HepG2 (cell line): ENCODE measurements at regions not wholly inside any gene's neighbourhood (a gene's known extent, or its start where the extent isn't known, plus 50 kb on each side); places are given as distances from the start of the nearest gene placed in this dataset.

Experiments
- ATAC-seq: fragments of 200-7000 bp; cut with Tn5 transposase; 3 replicates; pipeline ENCODE4 v1.9.1; 2020; ENCODE audit warnings: mild to moderate bottlenecking, moderate library complexity
- BruUV-seq: library from RNA; stranded (reverse); fragments of 400-500 nt; replicated peaks from 2 replicates; lab custom pipeline; 2021; lab: Mats Ljungman, UMichigan
- CTCF ChIA-PET: fragments of 300-600 bp; formaldehyde crosslinking; extraction: SDS; loops from one replicate; lab custom pipeline; 2021; ENCODE audit warnings: low total read pairs, inconsistent platforms, low intra/inter-chr PET ratio; lab: Yijun Ruan, JAX
- POLR2A ChIA-PET: fragments of 350-600 bp; sonication (Branson Sonifier 250); formaldehyde crosslinking; loops from one replicate; lab custom pipeline; 2020; ENCODE audit warnings: antibody characterized with exemption, inconsistent platforms; lab: Yijun Ruan, JAX
- DNase-seq: peaks from one replicate; pipeline ENCODE4 v3.0.0-alpha.2; 2015; ENCODE audit warnings: low spot score
- FAIRE-seq: peaks from 3 replicates; lab custom pipeline; 2011; peaks lifted over from hg19 to GRCh38; lab: Jason Lieb, UNC
- H2AFZ ChIP-seq: one replicate; pipeline ENCODE4 v1.6.1; 2011; ENCODE audit warnings: low read length, inconsistent platforms
- H3K27ac ChIP-seq: fragments of 300-600 bp; 3 replicates; pipeline ENCODE4 v1.8.0; 2011; ENCODE audit warnings: mixed run types, mild to moderate bottlenecking, mixed read lengths, low read length, inconsistent platforms; ENCODE audit not compliant: insufficient read depth; ENCODE audit errors: extremely low read length
- H3K27me3 ChIP-seq, 2 experiments: fragments of 200-600 bp in 1 of 2; 2 replicates in 1 of 2; 3 replicates in 1 of 2; pipeline versions ENCODE4 v1.6.0 to v1.8.0; 2011; ENCODE audit warnings: low read length in 2 of 2, mild to moderate bottlenecking in 2 of 2, moderate library complexity in 2 of 2, inconsistent platforms in 1 of 2; ENCODE audit not compliant: insufficient read depth in 2 of 2, control insufficient read depth in 1 of 2
- H3K36me3 ChIP-seq, 2 experiments: fragments of 200-600 bp in 1 of 2; replicated peaks in 1 of 2; 2 replicates in 1 of 2; 3 replicates in 1 of 2; pipeline versions ENCODE4 v1.5.1 to v1.8.0; 2011; ENCODE audit warnings: low read length in 2 of 2, inconsistent platforms in 1 of 2; ENCODE audit not compliant: insufficient read depth in 2 of 2, control insufficient read depth in 1 of 2
- H3K4me1 ChIP-seq: 2 replicates; pipeline ENCODE4 v1.5.1; 2012; ENCODE audit warnings: low read length, inconsistent platforms; ENCODE audit not compliant: insufficient read depth
- H3K4me2 ChIP-seq: 2 replicates; pipeline ENCODE4 v1.6.0; 2011; ENCODE audit warnings: low read depth, low read length, inconsistent platforms
- H3K4me3 ChIP-seq, 3 experiments: fragments of 200-600 bp in 1 of 3; sonication (generic), shearing (Covaris generic) in 1 of 3; replicated peaks in 1 of 3; 2 replicates each; pipeline ENCODE4 v1.5.1; 2011 to 2016; ENCODE audit warnings: low read length in 3 of 3, inconsistent platforms in 2 of 3, low read depth in 2 of 3, mild to moderate bottlenecking in 2 of 3, control low read depth in 1 of 3, mixed read lengths in 1 of 3; ENCODE audit not compliant: insufficient read depth in 1 of 3
- H3K79me2 ChIP-seq: one replicate; pipeline ENCODE4 v1.6.1; 2011; ENCODE audit warnings: low read length, inconsistent platforms; ENCODE audit not compliant: insufficient read depth
- H3K9ac ChIP-seq: 2 replicates; pipeline ENCODE4 v1.6.0; 2011; ENCODE audit warnings: mild to moderate bottlenecking, low read depth, low read length, inconsistent platforms; ENCODE audit not compliant: insufficient read depth
- H3K9me3 ChIP-seq: 2 replicates; pipeline ENCODE4 v1.5.1; 2012; ENCODE audit warnings: mild to moderate bottlenecking, low read length
- H4K20me1 ChIP-seq: 2 replicates; pipeline ENCODE4 v1.6.0; 2011; ENCODE audit warnings: inconsistent platforms, mild to moderate bottlenecking, low read length, moderate library complexity; ENCODE audit not compliant: insufficient read depth
- ARID2 ChIP-seq: sonication (generic); formaldehyde crosslinking; IDR thresholded peaks from 2 replicates; pipeline ENCODE4 v1.8.1; 2022; ENCODE audit warnings: mild to moderate bottlenecking, missing genetic modification reagents, borderline replicate concordance
- CERS6 ChIP-seq: sonication (generic); formaldehyde crosslinking; IDR thresholded peaks from 2 replicates; pipeline ENCODE4 v1.5.0; 2020; ENCODE audit warnings: missing genetic modification reagents
- DBP ChIP-seq: sonication (generic); formaldehyde crosslinking; IDR thresholded peaks from 2 replicates; pipeline ENCODE4 v1.4.0; 2020; ENCODE audit warnings: missing genetic modification reagents; ENCODE audit errors: not compliant biosample characterization
- KMT2A ChIP-seq: sonication (generic); formaldehyde crosslinking; IDR thresholded peaks from 2 replicates; pipeline ENCODE4 v1.4.0; 2020; ENCODE audit warnings: missing genetic modification reagents
- MBNL3 ChIP-seq: fragments of 250-450 bp; sonication (Bioruptor Pico); conservative IDR thresholded peaks from 2 replicates; pipeline ENCODE4 v1.8.0; 2022; ENCODE audit warnings: mild to moderate bottlenecking, inconsistent platforms
- MZF1 ChIP-seq: sonication (generic); formaldehyde crosslinking; IDR thresholded peaks from 2 replicates; pipeline ENCODE4 v1.8.1; 2023; ENCODE audit warnings: mild to moderate bottlenecking, missing genetic modification reagents, borderline replicate concordance
- RCOR2 ChIP-seq: IDR thresholded peaks from 2 replicates; pipeline ENCODE4 v1.6.1; 2016; ENCODE audit warnings: missing biosample characterization, missing genetic modification reagents
- SIX4 ChIP-seq: sonication (generic); formaldehyde crosslinking; IDR thresholded peaks from 2 replicates; pipeline ENCODE4 v1.4.0; 2020; ENCODE audit warnings: missing genetic modification reagents
- SP5 ChIP-seq: IDR thresholded peaks from 2 replicates; pipeline ENCODE4 v1.6.1; 2016; ENCODE audit warnings: low read depth, borderline replicate concordance
- TCF7L2 ChIP-seq: IDR thresholded peaks from 2 replicates; pipeline ENCODE4 v1.6.1; 2011; ENCODE audit warnings: mild to moderate bottlenecking, low read depth, low read length, moderate library complexity
- ZNF18 ChIP-seq: sonication (generic); formaldehyde crosslinking; IDR thresholded peaks from 2 replicates; pipeline ENCODE4 v1.8.0; 2022; ENCODE audit warnings: mild to moderate bottlenecking, missing genetic modification reagents; ENCODE audit not compliant: insufficient replicate concordance
- ZNF24 ChIP-seq: fragments of 450-650 bp; IDR thresholded peaks from 2 replicates; pipeline ENCODE4 v1.6.1; 2017; ENCODE audit warnings: antibody characterized with exemption, mild to moderate bottlenecking
- ZNF3 ChIP-seq: IDR thresholded peaks from 2 replicates; pipeline ENCODE4 v1.7.0; 2017; ENCODE audit warnings: inconsistent platforms
- ZNF615 ChIP-seq: sonication (generic); formaldehyde crosslinking; IDR thresholded peaks from 2 replicates; pipeline ENCODE4 v1.5.0; 2020; ENCODE audit warnings: mild to moderate bottlenecking, missing genetic modification reagents, borderline replicate concordance
- ZNF878 ChIP-seq: sonication (generic); formaldehyde crosslinking; IDR thresholded peaks from 2 replicates; pipeline ENCODE4 v1.8.1; 2023; ENCODE audit warnings: mild to moderate bottlenecking, missing genetic modification reagents, moderate library complexity
- WGBS: methylation state at CpG from one replicate; pipeline ENCODE4 v1.1.6; 2017; ENCODE audit warnings: low lambda C conversion rate; 5-methylcytosine and 5-hydroxymethylcytosine counted together
- in situ Hi-C: cut with HindIII; loops from 2 replicates; pipeline ENCODE4 v1.10.0; 2017; ENCODE audit warnings: low pct_unique_long_range_greater_than_20kb; ENCODE audit not compliant: extremely low pct_ligation_motif_present
- intact Hi-C: fragments of 100-400 bp; cut with micrococcal nuclease; formaldehyde crosslinking; loops from one replicate; pipeline ENCODE4 v1.10.0; 2022; ENCODE audit not compliant: unreplicated experiment

GRCh38 chr1:58931756-58932155 lies 147.9 kb upstream of the JUN start:
- no peak overlapping the region for H3K4me2 ChIP-seq
- TF ChIP-seq MBNL3 (CRISPR knock-in tag) (no peak), ZNF18 (CRISPR knock-in tag) (no peak), KMT2A (CRISPR knock-in tag) (no peak), DBP (CRISPR knock-in tag) (no peak), TCF7L2 (no peak), ZNF24 (no peak), MZF1 (CRISPR knock-in tag) (no peak), RCOR2 (no peak), CERS6 (CRISPR knock-in tag) (no peak), ZNF3 (CRISPR knock-in tag) (no peak), ARID2 (CRISPR knock-in tag) (no peak), ZNF615 (CRISPR knock-in tag) (no peak), SP5 (CRISPR knock-in tag) (no peak), ZNF878 (CRISPR knock-in tag) (no peak), SIX4 (CRISPR knock-in tag) (no peak)
- peaks cover 38% of the 10 kb centered on the region for H3K4me1 ChIP-seq
- 28% methylated on average over 6 of the region's 6 CpGs for WGBS
- no peak overlapping the region for H3K9ac ChIP-seq
- H2AFZ ChIP-seq, result no peak overlapping the region
- ChIA-PET CTCF (no interaction called here), POLR2A (no interaction called here)
- no TSS peak for BruUV-seq
- no peaks in the 10 kb centered on the region for H3K79me2 ChIP-seq
- no peak overlapping the region for H3K4me3 ChIP-seq
- H3K36me3 ChIP-seq, result no peaks in the 10 kb centered on the region
- no peak for FAIRE-seq
- H3K27ac ChIP-seq, result no peak overlapping the region
- peaks cover 1 to 14% of the 10 kb centered on the region in 2 experiments; a peak in 3 of 5 replicates for H3K27me3 ChIP-seq
- in situ Hi-C loops (no loop called here), intact Hi-C loops (no loop called here)
- no peaks in the 10 kb centered on the region for H4K20me1 ChIP-seq
- no peak for ATAC-seq
- H3K9me3 ChIP-seq, result no peaks in the 10 kb centered on the region
- DNase-seq, result no peak
